ENCODE measurements at regions not wholly inside any gene's neighbourhood (a gene's known extent, or its start where the extent isn't known, plus 50 kb on each side); places are given as distances from the start of the nearest gene placed in this dataset.

GRCh38 chr2:7878786-7879482 lies 802.9 kb upstream of the ID2 start:
- DNase-seq, result no peak

DNA sequence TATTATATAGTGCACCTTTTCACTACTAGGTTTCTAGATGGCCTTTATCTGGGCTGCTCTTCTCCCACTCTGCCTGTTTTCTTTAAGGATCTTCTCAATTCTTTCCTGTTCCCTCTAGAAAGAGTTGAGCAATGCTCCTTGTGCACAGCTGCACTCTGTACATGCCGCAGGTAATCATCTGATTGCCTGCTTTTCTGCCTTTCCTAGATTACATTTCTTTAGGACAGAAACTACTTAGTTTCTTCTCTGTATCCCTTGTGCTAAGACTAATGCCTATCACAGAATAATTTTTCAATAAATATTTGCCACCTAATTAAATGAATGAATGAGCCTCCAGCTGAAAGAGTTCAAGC lies 802.4 kb upstream of the ID2 start:
- no peak for DNase-seq

- no peak for DNase-seq
Measured at GRCh38 chr2:7880126-7880525, 801.7 kb upstream of the ID2 start.

- no peak for DNase-seq
Measured at GRCh38 chr2:7880566-7880965, 801.3 kb upstream of the ID2 start.

DNA sequence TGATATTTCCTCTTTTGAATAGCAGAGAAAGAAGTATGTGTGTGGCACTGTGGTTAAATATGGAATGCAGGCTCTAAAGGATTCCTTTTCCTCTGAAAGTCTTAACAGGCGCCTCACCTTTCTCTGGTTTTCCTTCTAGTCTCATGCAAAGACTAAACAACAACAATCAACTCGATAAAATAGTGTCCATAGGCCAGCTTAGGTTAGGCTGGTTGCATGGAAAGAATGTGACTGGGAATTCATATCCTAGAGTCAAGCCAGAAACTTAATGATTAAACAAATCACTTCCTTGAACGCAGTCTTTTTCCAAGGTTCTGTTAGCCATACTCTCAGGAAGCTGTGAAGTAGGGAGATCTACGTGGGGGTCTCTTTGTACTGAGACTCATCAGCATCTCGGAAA lies 800.8 kb upstream of the ID2 start:
- DNase-seq, result no peak

- no peak for DNase-seq
Measured at GRCh38 chr2:7881466-7881865, 800.4 kb upstream of the ID2 start.

- DNase-seq, result no peak
Measured at GRCh38 chr2:7882296-7882695, 799.6 kb upstream of the ID2 start.

- no peak for DNase-seq
Measured at GRCh38 chr2:7884338-7884737, 797.5 kb upstream of the ID2 start.

- no peak for DNase-seq
Measured at GRCh38 chr2:7886666-7887065, 795.2 kb upstream of the ID2 start.

DNA sequence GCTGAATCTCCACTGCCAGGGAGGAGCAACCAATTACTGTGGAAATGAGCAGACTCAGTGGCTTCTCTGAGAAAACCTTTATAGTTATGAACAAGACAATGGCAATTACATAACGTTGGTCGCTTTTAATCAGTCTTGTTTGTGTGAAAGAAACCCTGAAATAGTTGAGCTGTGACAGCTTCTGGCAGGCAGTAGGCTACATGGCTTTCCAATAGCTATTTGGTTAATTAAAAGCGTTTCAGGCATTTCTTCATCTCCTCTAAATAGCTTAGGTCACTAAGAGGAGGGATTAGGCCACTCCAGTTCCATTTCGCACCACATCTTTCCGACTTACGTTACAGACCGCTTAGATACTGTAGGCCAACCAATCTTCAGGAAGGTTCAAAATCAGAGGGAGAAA lies 794.4 kb upstream of the ID2 start:
- peak; percentile 60 for DNase-seq

- no peak for DNase-seq
Measured at GRCh38 chr2:7888876-7889275, 793.0 kb upstream of the ID2 start.

DNA sequence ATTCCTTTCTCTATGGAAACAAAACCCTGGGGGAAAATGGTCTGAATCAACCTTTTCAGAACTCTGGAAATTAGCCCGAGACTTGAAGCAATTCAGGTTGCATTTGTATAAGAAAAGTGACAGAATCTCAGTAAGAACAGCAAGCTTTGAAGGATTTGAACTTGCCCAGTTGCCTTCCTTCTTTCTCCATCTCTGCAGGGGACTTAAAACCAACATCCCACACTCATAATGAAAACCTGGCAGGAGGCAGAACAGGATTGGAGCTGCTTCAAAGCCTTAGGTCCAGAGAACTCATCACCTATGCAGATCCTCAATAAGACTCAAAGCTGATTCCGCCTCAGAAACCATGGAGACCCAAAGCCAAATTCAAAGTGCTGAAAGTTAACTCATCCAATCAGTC lies 790.5 kb upstream of the ID2 start:
- no peak for DNase-seq

- no peak for DNase-seq
Measured at GRCh38 chr2:7895289-7895688, 786.6 kb upstream of the ID2 start.

- DNase-seq, result no peak
Measured at GRCh38 chr2:7896940-7897487, 784.8 kb upstream of the ID2 start.

DNA sequence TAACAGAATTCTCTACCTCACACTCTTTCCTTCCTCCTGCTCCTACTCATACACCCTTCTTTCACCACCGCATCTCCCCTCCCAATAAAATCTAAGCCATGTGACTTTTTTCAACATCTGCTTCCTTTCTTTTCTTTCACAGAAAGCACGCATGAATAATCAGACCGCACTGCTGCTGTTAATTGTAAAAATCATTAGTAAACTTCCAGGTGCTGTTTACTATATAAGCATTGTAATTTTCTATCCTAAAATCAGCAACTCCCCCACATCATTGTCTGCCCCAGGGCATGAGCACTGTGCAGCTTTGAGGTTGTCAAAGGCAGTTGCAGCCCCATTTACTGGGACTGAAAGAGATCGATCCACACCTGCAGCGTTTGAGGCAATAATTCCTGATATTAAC lies 782.6 kb upstream of the ID2 start:
- DNase-seq, result no peak

- DNase-seq, result no peak
Measured at GRCh38 chr2:7899923-7900322, 781.9 kb upstream of the ID2 start.

DNA sequence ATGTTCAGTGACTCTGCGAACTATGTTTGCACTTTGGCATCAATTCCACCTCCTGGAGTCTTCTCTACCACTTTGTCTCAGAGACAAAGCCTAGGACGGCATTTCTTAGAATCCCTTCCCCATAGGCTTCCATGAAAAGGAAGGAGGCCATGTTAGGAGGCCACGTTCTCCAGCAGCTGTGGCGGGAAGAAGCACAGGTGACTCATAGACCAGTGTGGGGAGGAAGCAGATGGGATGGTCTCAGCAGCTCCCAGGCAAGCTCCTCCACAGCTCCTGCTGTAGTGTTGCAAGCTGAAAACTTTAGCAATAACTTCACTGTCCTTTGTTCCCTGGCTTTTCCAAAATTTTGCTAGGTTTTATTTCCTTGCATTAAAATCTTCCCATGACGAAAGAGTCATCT lies 781.3 kb upstream of the ID2 start:
- DNase-seq, result no peak

DNA sequence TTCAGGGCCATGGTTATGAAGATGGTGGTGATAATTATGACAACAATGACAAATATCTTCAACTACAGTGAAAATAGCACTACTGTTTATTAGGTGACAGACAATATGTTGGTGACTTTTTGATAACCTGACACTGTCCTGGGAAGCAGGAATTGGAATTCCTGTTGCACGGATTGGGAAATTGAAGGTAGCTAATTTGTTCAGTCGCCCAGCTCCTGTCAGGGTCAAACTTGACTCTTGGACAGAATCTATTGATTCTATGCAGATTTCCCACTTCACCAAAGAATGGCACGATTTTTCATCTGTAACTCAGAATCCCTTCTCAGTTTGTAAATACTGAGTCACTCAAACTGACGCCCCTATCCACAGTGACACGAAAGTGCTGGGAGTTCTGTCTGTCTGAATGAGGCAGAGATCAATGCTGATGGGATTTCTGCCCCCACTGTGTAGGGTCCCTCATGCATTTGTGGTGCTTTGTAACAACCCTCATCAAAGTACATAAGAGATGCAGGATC lies 779.5 kb upstream of the ID2 start:
- DNase-seq, result no peak

DNA sequence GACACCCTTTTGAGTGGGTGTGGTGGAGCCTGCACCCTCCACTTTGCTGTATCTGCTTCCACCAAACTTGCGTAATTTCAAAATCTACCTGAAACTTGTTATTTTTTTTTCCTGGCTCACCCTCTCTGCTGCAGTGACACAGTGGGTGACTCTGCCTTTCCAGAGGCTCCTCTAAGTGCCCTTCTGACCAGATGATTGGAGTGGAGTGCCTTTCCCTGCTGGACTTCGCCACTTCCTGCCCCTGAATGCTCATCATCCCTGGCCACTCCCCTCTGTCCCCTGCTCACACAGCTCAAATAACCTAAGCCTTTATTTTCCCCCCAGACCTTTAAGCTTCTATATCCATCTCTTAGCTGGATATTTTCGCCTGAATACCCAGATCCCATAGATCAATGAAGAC lies 777.5 kb upstream of the ID2 start:
- no peak for DNase-seq

- no peak for DNase-seq
Measured at GRCh38 chr2:7905756-7906155, 776.1 kb upstream of the ID2 start.

DNA sequence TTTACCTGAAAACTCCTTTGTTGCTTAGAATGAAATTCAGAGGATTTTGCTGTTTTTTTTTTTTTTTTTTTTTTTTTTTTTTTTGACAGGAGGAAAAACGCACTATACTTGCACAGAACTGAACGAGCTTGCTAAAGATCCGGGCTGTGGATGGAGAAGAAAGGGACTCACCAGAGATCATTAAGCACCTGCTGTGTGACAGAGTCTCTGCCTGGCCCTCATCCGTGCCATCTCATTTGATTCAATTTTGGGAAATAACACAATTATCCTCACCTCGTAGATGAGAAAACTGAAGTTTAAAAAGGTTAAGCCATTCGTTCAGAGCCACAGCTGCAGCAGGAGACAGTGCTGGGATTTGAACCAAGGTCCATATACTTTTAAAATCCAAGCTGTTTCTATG lies 775.4 kb upstream of the ID2 start:
- DNase-seq, result no peak

DNA sequence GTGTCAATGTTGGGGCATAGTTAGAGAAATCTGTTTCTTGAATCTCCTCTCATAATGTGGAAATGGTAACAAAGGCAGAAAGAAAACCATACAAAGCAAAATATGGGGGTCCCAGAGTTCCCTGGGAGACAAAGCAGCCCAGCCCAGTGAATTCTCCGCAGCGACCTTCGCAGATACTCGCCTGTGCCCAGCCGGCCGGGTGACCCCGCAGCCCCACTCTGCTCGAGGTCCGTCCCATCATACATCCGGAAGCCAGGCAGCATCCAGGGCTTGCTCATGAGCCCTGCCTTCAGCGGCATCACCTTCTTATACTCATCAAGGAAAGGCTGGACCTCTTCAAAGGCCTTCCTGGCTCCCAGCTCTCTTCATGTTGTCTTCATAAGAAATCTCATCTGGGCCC lies 774.8 kb upstream of the ID2 start:
- no peak for DNase-seq

DNA sequence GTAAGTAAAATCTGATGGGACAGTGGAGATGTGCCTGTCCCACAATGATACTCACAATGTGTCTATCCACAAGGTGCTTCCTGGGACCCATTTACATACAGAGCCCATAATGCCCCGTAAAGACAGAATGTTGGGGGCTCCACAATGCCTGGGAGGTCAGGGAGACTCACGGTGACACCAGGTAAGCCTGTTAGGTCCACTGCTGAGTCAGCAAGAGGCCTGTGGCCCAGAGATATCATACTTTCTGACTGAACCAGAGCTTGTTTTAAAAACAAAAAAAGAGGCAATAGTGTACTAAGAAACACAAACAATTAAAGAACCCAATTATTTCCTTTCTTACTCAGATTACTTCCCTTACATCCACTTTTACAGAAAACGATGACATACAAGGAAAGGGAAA lies 771.1 kb upstream of the ID2 start:
- no peak for DNase-seq

GRCh38 chr2:7911196-7911595 lies 770.7 kb upstream of the ID2 start:
- DNase-seq, result no peak

- DNase-seq, result no peak
Measured at GRCh38 chr2:7913974-7914373, 767.9 kb upstream of the ID2 start.
